GM18519 (cell line): ENCODE measurements at regions not wholly inside any gene's neighbourhood (a gene's known extent, or its start where the extent isn't known, plus 50 kb on each side); places are given as distances from the start of the nearest gene placed in this dataset.
"Not testable (repeated sequence)": the region's sequence is repeated elsewhere in the genome, so short reads cannot be mapped to it uniquely, and the experiment has no call there.

Experiments used
- ATAC-seq: cut with Tn5 transposase; IDR thresholded peaks from one replicate; pipeline ENCODE4 v1.9.1; 2021; ENCODE audit warnings: mild to moderate bottlenecking, moderate library complexity; ENCODE audit not compliant: unreplicated experiment, low FRiP score

DNA sequence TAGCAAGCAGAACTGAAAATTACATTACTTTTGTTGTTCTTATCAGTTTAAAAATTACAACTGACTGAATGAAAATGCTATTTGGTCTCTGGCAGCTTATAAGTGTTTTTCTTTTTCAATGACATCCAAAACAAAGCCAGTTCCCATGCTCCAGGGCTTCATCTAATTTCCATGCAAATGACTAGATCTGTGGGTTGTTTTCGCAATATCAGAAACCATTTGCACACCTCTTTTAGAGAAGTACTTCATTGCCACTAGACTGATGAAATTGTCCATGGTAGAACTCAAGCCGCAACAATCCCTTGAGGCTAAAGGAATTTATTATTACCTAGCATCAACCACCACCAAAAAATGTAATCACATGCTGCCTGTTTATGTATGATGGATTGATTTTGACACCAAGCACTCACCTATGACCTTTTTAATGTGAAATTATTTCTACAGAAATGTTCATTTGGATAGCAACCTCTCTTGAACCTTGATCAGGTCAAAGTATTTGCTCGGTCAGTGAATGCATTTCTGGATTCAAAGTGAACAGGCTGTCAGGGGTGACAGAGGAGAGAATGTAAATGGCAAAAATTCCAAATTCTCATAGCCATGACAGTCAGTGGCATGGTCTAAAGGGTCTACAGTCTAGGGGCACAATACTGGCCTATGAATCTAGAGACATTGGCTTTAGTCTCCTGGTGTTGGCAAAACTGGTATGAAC is 769.3 kb downstream of the SORCS1 start:
- ATAC-seq: no peak

DNA sequence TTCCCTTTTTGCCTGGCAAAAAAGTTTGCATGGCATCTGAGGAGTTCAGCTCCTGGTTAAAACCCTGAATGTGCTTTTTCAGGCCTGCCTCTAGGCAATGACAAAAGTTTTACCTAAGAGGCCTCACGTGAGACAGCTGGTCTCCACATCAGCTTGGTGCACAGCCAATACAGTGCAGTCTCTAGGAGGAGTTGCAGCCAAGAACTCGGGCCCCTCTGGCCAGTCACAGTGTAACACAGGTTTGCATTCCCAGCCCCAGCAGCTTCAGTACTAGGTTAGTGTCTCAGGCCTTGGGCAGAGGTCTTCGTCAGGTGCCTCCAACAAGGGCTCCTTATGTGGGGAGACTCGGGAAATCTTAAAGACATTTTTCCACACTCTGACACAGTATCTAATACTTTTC is 771.7 kb downstream of the SORCS1 start:
- ATAC-seq: no peak

DNA sequence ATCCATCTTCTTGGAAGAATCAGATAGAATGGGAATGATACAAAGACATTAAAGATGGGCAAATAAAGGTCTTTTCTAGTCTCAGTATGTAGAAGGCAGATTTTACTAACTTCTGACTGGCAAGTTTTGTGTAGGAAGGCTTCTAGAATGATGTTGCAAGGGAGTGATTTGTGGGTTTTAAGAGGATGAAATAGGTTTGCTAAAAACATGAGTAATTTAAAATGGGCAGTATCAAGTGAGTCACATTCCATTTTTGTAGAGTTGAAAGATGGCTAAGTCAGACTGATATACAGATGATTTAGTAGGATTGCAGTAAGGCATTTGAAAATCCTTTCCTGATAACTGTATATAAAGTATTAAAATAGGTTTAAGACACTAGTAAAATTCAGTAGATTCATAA is 777.4 kb downstream of the SORCS1 start:
- ATAC-seq: no peak

DNA sequence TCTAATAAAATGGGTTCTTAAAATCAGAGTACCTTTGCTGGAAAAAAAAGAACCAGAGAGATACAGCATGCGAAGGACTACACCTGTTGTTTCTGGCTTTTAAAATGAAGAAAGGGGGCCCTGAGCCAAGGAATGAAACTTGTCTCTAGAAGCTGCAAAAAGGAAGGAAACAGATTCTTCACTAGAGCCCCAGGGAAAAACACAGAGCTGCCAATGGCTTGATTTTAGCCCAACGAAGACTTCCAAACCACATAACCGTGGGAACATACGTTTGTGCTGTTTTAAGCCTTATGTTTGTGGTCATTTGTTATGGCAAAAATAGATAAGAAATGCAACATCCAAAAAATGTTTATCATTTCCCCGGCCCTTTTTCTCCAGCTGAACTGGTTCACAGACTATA is 780.0 kb downstream of the SORCS1 start:
- no peak for ATAC-seq

DNA sequence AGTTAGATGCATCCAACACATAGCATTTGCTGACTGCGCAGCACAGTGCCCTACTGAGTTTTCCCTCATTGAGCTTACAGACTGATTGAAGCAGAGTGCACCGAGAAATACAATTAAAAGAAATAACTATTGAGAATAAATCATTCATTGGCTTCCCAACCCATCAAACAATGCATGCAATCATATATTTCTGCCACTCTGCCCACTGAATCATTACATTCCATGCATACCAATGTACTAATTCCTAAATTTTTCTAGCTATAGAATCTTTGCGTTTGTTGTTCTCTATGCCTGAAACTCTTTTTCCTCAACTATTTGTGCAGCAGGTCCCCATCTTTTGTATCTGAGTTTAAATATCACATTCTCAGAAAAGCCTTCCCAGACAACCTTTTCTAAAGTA is 783.8 kb downstream of the SORCS1 start:
- no peak for ATAC-seq

DNA sequence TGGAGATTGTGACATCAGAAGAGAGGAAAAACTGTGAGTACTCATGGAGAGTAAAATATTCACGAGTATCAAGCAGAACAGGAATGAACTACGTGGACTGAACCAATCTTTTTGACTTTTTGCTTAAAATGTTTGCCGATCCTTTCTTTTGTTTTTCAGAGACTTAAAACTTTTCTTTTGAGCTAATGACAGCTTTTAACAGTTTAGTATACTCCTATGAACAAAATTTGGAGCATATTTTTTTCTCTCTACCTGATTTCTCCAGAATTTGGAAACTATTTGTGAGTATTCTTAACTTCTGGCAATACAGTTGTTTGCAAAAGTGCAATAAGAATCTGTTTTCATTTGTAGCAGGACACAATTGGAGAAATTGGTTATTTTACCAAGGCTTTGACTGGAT is 786.3 kb downstream of the SORCS1 start:
- no peak for ATAC-seq

DNA sequence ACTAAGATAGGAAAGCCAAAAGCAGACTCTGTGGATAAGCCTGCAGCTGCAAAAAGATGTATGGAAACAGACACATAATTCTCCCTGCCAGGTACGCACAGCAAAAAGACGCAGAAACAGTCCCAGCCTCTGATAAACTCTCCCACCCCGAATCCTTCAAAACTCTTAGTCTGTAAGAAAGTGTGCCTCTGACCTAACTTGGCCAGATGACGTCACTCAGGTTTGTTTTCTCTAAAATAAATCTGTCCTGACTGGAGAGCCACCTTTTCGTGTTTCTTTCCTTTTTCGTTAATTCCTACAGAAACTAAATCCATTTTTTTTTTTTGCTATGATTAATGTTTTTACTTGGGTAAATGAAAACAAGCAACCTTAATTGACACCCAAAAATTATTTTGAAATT is 793.8 kb downstream of the SORCS1 start:
- ATAC-seq: no peak

DNA sequence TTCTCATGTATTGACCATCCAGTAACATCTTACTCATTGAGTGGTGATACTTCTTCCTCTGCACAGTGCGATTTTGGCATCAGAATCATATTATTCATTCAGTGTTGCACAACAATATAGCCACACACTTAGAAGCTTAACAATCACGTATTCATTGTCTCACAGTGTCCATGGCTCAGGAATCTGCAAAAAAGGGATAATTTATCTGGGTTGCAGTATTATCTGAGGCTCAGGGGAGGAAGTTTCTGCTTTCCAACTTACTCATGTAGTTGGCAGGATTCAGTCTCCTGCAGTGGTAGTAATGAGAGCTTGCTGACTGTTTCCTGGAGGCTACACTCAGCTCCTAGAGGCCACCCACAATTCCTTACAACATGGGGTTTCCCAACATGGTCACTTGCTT is 803.6 kb downstream of the SORCS1 start:
- ATAC-seq: no peak

DNA sequence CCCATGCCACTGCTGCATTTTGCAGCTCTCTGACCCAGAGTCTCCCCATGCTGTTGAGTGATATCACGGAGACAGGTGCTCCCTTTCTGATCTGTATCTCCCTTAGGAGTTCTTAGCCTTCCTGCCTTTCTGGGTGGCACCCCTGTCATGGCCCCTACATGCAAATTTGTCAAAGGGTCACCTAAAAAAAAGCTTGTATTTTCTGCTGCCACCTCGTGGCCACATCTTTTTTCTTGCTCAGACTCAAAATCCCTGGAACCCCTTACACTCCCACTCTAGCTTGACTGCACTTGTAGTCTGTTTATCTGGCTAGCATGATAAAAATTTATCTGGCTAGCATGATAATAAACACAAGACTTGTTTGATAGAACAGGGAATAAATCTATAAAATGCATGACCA is 809.1 kb downstream of the SORCS1 start:
- ATAC-seq: no peak

DNA sequence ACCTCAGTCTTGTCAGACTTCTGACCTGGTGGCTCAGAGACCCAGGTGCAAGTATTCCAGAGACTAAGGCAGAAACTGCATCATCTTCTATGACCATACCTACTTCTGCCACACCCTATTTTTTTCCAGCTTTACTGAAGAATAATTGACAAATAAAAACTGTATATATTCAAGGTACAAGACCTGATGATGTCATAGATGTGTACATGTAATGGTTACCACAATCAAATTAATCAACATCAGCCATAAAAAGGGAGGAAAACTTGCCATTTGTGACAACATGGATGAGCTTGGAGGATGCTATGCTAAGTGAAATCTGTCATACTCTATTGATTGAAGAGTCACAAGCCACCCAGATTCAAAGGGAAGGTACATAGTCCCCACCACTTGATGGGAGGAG is 815.6 kb downstream of the SORCS1 start:
- ATAC-seq: no peak

DNA sequence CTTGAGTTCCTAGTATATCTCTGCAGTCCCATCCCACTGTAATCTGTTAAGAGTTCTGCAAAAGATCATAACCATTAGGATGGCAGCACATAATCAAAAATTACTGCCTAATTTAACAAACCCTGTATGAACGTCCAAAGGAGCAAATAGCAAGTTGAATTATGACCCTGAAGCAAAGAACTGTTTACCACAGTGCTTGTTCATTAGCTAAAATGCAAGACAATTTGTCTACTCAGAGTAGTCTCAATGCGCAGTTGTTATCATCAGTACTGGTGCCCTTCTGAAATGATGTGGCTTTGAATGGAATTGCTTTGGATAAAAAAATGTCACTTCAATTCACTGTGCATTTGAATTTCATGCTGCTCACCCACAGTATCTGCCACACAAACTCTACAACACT is 817.0 kb downstream of the SORCS1 start:
- ATAC-seq: no peak

DNA sequence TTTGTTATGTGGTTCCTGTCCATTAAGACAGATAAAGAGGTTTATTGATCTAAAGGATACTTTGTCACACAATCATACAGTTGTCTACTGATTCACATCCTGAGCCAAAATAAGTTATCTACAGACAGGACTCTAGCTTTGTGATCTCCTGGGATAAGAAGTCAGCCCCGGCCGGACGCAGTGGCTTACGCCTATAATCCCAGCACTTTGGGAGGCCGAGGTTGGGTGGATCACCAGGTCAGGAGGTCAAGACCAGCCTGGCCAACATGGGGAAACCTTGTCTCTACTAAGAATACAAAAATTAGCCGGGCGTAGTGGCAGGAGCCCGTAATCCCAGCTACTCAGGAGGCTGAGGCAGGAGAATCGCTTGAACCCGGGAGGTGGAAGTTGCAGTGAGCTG is 821.0 kb downstream of the SORCS1 start:
- ATAC-seq: not testable (repeated sequence)

DNA sequence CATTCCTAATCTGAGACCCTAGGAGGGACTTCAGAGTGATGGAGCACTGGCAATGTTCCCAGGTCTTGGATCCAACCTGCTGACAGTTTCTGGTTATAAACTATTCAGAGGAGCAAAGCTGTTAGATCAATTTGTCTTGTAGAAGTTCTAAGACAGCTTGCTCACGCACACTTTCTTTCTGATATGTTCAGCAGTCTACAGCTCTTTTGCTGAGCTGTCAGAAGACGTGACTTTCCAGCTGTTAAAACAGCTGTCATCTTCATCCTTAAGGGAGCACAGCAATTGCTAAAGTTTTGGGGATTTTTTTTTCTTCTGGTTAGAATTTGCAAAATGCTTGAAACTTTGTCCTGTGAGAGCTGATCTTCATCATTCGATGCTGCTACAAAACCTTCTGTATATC is 823.1 kb downstream of the SORCS1 start:
- no peak for ATAC-seq

DNA sequence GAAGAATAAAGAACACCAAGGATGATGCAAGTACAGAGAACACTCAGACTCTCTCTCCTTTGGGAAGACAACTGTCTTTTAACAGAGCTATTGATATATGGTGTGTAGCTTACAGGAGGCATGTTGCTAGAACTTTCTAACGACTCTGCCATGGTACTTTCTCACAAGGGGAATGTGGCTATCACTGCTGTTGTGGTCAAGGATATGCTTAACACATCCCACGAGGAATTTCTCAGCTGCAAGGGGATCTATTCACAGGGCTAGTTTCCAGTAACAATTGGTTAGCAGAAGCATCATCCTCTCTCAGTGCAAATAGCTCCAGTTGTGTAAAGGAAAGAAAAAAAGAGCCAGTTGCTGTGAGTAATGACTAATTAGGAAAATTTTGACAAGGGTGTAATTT is 826.0 kb downstream of the SORCS1 start:
- no peak for ATAC-seq

DNA sequence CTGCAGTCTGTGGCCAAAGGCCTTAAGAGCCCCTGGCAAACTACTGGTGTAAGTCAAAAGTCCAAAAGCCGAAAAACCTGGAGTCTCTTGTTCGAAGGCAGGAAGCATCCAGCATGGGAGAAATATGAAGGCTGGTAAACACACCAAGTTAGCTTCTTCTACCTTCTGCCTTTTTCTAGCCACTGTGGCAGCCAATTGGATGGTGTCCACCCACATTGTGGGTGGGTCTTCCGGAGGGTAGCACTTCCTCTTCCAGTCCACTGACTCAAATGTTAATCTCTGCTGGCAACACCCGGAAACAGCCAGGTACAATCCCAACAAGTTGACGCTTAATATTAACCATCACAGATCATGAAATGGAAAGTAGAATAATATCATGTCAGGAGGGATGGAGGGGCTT is 827.6 kb downstream of the SORCS1 start:
- ATAC-seq: no peak

DNA sequence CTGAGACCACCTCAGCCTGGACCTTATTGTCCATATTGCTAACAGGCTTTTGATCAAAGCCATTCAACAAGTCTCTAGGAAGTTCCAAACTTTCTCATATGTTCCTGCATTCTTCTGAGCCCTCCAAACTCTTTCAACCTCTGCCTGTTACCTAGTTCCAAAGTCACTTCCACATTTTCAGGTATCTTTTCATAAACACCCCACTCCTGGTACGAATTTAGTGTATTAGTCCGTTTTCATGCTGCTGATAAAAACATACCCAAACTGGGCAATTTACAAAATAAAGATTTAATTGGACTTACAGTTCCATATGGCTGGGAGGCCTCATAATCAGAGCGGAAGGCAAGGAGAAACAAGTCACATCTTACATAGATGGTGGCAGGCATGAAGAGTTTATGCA is 836.8 kb downstream of the SORCS1 start:
- ATAC-seq: no peak

DNA sequence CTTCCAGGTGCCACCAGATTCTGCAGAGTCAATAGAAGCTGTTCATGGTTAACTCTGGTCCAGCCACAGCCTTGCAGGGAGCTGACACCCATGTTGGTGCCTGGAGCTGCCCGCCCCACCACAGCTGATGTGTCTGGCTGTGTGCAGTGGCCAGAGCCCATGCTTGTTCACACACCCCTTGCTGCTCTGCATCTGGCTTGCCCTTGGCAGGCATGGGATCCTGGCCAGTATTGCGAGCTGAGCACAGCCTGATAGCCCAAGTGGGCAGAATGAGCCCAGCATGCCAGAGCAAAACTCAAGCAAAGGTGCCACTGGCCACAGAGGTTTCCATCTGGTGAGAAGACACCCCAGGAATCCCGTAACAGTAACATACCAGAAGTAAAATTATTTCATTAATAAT is 843.6 kb downstream of the SORCS1 start:
- ATAC-seq: no peak

DNA sequence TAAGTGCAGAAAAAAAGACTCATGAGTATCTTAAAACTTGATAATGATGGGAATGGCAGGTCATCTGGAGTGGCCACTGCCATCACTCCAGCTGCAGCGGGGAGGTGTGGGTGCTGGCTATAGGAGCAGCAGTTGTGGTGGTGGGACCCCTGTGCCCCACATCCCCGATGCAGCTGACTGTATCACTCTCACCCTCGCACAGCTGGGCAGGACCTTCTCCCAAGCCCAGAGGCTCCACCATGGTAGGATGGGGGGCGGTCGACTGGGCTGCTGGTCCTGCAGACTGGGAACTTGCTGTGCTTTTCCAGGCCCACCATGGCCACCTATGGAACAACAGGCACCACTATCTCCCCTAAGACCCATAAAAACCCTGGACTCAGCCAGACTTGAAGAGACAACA is 844.4 kb downstream of the SORCS1 start:
- ATAC-seq: no peak

DNA sequence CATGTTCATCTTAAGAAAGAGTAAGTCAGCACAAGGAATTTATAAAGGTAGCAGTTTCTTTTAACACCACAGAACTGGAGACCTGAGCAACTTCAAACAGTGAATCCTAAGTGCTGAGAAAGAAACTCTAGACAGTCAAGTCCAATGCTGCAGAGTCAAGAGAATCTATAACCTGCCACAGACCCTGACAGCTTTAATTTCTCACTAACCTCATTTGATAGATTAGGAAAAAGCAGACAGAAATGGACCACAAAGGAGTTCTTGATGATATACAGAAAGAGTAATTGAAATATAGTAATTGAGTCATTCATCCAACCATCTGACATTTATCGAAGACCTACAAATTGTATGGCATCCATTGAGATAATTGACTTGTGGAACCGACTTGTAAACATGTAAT is 847.0 kb downstream of the SORCS1 start:
- no peak for ATAC-seq

DNA sequence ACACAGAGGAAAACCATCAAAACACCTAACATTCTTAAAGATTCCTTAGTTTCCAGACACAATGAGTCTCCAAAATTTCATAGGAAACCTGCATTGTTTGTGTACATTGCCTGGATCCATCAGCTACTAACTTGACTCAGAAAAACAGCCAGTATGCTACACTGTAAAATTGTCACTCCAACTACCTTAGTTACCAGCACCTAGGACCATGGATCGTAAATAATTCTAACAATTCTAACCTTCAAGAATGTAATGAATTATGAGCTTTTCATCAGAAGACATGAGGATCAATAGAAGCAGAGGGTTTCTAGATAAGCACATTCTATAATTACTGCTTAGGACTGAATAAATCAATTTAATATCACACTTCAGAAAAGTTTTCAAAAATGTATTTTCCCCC is 851.5 kb downstream of the SORCS1 start:
- no peak for ATAC-seq

DNA sequence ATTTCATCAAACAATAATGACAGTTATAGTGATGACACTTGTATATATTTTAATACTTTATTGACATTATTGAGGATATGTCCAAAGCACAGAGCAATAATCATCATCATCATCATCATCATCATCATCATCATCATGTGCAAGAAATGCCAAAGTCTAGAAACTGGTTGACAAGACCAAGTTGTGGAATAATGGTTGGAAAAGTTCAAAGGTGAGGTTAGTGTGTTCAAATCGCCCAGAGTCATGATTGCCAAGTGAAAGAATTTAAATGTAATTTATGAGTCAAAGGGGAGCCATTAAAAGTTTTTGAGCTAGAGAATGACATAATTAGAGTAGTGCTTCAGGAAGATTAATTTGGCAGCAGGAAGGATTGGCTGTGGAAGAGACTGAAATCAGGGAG is 852.4 kb downstream of the SORCS1 start:
- no peak for ATAC-seq

DNA sequence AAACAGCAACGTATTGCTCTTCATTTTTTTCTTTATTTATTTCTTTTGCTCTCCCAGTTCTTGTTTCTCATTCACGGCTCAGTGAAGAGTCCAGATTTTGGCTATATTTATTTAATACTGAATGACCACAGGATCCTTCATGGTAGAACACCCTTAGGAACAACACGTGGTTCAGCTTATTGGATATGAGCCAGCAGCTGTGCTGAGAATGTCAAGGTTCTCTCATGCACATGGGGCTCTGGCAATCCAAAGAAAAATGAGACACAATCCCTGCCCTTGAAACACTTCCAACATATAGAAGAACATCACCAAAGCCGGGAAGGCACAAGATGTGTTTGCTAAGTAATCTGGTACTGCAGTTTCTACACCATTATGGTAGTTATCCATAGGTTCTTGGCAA is 852.9 kb downstream of the SORCS1 start:
- ATAC-seq: no peak

DNA sequence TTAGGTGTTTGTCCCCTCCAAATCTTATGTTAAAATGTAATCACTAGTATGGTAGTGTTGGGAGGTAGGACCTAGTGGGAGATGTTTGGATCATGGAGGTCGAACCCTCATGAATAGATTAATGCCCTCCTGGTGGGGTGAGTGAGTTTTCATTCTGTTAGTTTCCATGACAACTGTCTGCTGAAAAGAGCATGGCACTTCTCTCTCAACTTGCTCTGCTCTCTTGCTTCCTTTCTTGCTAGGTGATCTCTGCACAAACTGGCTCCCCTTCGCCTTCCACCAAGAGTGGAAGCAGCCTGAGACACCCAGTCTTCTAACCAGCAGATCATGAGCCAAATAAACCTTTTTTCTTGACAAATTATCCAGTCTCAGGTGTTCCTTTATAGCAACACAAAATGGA is 853.9 kb downstream of the SORCS1 start:
- no peak for ATAC-seq
